ENCODE measurements at regions not wholly inside any gene's neighbourhood (a gene's known extent, or its start where the extent isn't known, plus 50 kb on each side); places are given as distances from the start of the nearest gene placed in this dataset.

DNA sequence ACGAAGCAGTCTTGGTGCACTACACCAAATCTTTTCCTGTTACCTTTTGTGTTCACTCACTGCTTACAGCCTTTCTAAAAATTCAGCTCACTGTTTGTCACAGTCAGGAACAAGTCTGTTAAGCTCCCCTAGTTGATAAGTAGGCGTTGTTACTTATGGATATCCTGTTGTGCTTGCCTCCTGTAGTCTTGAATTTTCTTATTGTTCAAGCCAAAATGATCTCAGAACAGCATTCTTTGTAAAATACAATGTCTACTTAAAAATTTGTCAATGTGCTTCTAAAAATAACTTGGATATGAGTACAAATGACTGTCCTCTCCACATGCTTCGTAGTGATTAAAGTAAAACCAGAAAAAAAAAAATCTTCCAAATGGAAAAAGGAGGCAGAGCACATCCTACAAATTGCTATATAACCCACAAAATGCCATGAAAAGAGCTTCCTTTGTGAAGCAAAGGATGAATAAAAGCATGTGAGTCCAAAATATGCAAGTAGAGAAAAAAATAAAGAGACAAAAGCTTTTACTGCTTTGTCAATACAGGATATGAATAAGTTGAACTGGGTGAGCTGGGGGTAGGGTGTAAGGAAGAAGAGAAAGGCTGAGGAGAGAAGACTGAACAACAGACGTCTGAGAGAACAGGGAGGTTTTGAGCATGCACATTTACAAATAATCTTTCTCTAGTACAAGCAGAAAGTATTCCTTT lies 228.9 kb upstream of the ADGRL4 start:
- no peak for TF ChIP-seq SIN3A (IDR thresholded peaks at IDR 0.05; ENCODE audit: borderline replicate concordance, insufficient read depth, low read depth, low read length)
- TF ChIP-seq, protein P1, sequence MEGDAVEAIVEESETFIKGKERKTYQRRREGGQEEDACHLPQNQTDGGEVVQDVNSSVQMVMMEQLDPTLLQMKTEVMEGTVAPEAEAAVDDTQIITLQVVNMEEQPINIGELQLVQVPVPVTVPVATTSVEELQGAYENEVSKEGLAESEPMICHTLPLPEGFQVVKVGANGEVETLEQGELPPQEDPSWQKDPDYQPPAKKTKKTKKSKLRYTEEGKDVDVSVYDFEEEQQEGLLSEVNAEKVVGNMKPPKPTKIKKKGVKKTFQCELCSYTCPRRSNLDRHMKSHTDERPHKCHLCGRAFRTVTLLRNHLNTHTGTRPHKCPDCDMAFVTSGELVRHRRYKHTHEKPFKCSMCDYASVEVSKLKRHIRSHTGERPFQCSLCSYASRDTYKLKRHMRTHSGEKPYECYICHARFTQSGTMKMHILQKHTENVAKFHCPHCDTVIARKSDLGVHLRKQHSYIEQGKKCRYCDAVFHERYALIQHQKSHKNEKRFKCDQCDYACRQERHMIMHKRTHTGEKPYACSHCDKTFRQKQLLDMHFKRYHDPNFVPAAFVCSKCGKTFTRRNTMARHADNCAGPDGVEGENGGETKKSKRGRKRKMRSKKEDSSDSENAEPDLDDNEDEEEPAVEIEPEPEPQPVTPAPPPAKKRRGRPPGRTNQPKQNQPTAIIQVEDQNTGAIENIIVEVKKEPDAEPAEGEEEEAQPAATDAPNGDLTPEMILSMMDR (IDR thresholded peaks at IDR 0.05), result no peak
- no peak for TF ChIP-seq TCF7L2 (IDR thresholded peaks at IDR 0.05; ENCODE audit: low read depth, low read length)
- no peak for TF ChIP-seq POLR2AphosphoS5 (IDR thresholded peaks at IDR 0.05; ENCODE audit: low read depth, low read length)

Data from Panc1 (cell line).